Stimulated activated effector memory CD8-positive, alpha-beta T cell treated with anti-CD3 and anti-CD28 coated beads, Interleukin-12 subunit alpha, Interleukin-12 subunit beta, amount 100 ng/mL, for 72 hours (primary cell): ENCODE measurements at regions not wholly inside any gene's neighbourhood (a gene's known extent, or its start where the extent isn't known, plus 50 kb on each side); places are given as distances from the start of the nearest gene placed in this dataset.

Source experiments
- ATAC-seq: fragments of 150-1000 bp; cut with Tn5 transposase; 2 replicates; pipeline ENCODE4 v1.10.0; 2021
- DNase-seq, 2 donors: peaks; one replicate each; pipeline ENCODE4 v3.0.0; 2021 to 2022; ENCODE audit warnings: low spot score in 2 of 2
- H3K27ac Mint-ChIP-seq: one replicate; pipeline ENCODE4 v1.8.0; 2022; ENCODE audit warnings: mild to moderate bottlenecking, mixed read lengths
- H3K36me3 Mint-ChIP-seq: one replicate; pipeline ENCODE4 v1.8.0; 2022; ENCODE audit warnings: mild to moderate bottlenecking, mixed read lengths
- H3K4me1 Mint-ChIP-seq: one replicate; pipeline ENCODE4 v1.8.0; 2022; ENCODE audit warnings: mixed read lengths
- H3K4me3 Mint-ChIP-seq: one replicate; pipeline ENCODE4 v1.8.0; 2022; ENCODE audit warnings: mild to moderate bottlenecking, mixed read lengths
- H3K9me3 Mint-ChIP-seq: one replicate; pipeline ENCODE4 v1.8.0; 2022; ENCODE audit warnings: mixed read lengths

GRCh38 chr3:13718436-13718835 lies 161.4 kb downstream of the WNT7A start:
- H3K4me1 Mint-ChIP-seq, result no peaks in the 10 kb centered on the region
- H3K4me3 Mint-ChIP-seq, result no peak overlapping the region
- H3K27ac Mint-ChIP-seq, result peak overlapping the region; percentile 5
- H3K36me3 Mint-ChIP-seq, result no peaks in the 10 kb centered on the region
- DNase-seq (peak in 1 of 2 donors; percentile 43), ATAC-seq (peak; percentile 29)
- H3K9me3 Mint-ChIP-seq, result peaks cover 17% of the 10 kb centered on the region

GRCh38 chr3:13718000-13718399 lies 161.9 kb downstream of the WNT7A start:
- H3K27ac Mint-ChIP-seq, result peak overlapping the region; percentile 5
- peak; percentile 31 for ATAC-seq

GRCh38 chr3:13717222-13717895 lies 162.5 kb downstream of the WNT7A start:
- ATAC-seq, result no peak

More at GRCh38 chr3:13718000-13718399, 161.9 kb downstream of the WNT7A start:
- Mint-ChIP-seq H3K9me3 (peaks cover 21% of the 10 kb centered on the region), H3K4me1 (no peaks in the 10 kb centered on the region), H3K36me3 (no peaks in the 10 kb centered on the region), H3K4me3 (no peak overlapping the region)
- no peak for DNase-seq

GRCh38 chr3:13716540-13717221 lies 163.2 kb downstream of the WNT7A start:
- Mint-ChIP-seq H3K4me3 (no peak overlapping the region), H3K27ac (no peak overlapping the region), H3K9me3 (peaks cover 14% of the 10 kb centered on the region), H3K4me1 (no peaks in the 10 kb centered on the region), H3K36me3 (no peaks in the 10 kb centered on the region)
- DNase-seq (peak in 1 of 2 donors; percentile 22), ATAC-seq (no peak)

More at GRCh38 chr3:13717222-13717895, 162.5 kb downstream of the WNT7A start:
- no peak for DNase-seq
- H3K36me3 Mint-ChIP-seq, result no peaks in the 10 kb centered on the region
- peaks cover 15% of the 10 kb centered on the region for H3K9me3 Mint-ChIP-seq
- H3K4me3 Mint-ChIP-seq, result no peak overlapping the region
- no peaks in the 10 kb centered on the region for H3K4me1 Mint-ChIP-seq
- H3K27ac Mint-ChIP-seq, result no peak overlapping the region

- Mint-ChIP-seq H3K36me3 (no peaks in the 10 kb centered on the region), H3K4me3 (no peak overlapping the region), H3K27ac (no peak overlapping the region), H3K4me1 (no peaks in the 10 kb centered on the region), H3K9me3 (peaks cover 19% of the 10 kb centered on the region)
- DNase-seq, result peak in 1 of 2 donors; percentile 38
- ATAC-seq, result no peak
Measured at GRCh38 chr3:13715961-13716360, 163.9 kb downstream of the WNT7A start.

GRCh38 chr3:13715167-13715954 lies 164.5 kb downstream of the WNT7A start:
- no peak overlapping the region for H3K4me3 Mint-ChIP-seq
- no peak overlapping the region for H3K27ac Mint-ChIP-seq
- H3K36me3 Mint-ChIP-seq, result no peaks in the 10 kb centered on the region
- ATAC-seq (no peak), DNase-seq (peak in 1 of 2 donors; percentile 36)
- no peaks in the 10 kb centered on the region for H3K4me1 Mint-ChIP-seq
- H3K9me3 Mint-ChIP-seq, result peaks cover 19% of the 10 kb centered on the region

GRCh38 chr3:13714251-13714916 lies 165.5 kb downstream of the FBLN2 start:
- Mint-ChIP-seq H3K4me1 (no peaks in the 10 kb centered on the region), H3K27ac (no peak overlapping the region), H3K4me3 (no peak overlapping the region), H3K36me3 (no peaks in the 10 kb centered on the region), H3K9me3 (peaks cover 19% of the 10 kb centered on the region)
- ATAC-seq, result no peak
- peak in 1 of 2 donors; percentile 29 for DNase-seq

GRCh38 chr3:13713396-13713795 lies 164.5 kb downstream of the FBLN2 start:
- Mint-ChIP-seq H3K9me3 (peaks cover 25% of the 10 kb centered on the region), H3K4me1 (no peaks in the 10 kb centered on the region), H3K27ac (no peak overlapping the region), H3K36me3 (no peaks in the 10 kb centered on the region), H3K4me3 (no peak overlapping the region)
- DNase-seq (peak; percentile 0 to 10), ATAC-seq (no peak)

- no peaks in the 10 kb centered on the region for H3K4me1 Mint-ChIP-seq
- no peak overlapping the region for H3K4me3 Mint-ChIP-seq
- ATAC-seq (no peak), DNase-seq (peak; percentile 0 to 30)
- peaks cover 25% of the 10 kb centered on the region for H3K9me3 Mint-ChIP-seq
- H3K36me3 Mint-ChIP-seq, result no peaks in the 10 kb centered on the region
- no peak overlapping the region for H3K27ac Mint-ChIP-seq
Measured at GRCh38 chr3:13712682-13713180, 163.8 kb downstream of the FBLN2 start.

GRCh38 chr3:13711911-13712650 lies 163.2 kb downstream of the FBLN2 start:
- DNase-seq (peak in 1 of 2 donors; percentile 15), ATAC-seq (no peak)
- Mint-ChIP-seq H3K9me3 (peaks cover 25% of the 10 kb centered on the region), H3K4me1 (no peaks in the 10 kb centered on the region), H3K27ac (no peak overlapping the region), H3K4me3 (no peak overlapping the region), H3K36me3 (no peaks in the 10 kb centered on the region)

- H3K4me1 Mint-ChIP-seq, result no peaks in the 10 kb centered on the region
- no peaks in the 10 kb centered on the region for H3K36me3 Mint-ChIP-seq
- H3K4me3 Mint-ChIP-seq, result no peak overlapping the region
- no peak overlapping the region for H3K27ac Mint-ChIP-seq
- peak in 1 of 2 donors; percentile 45 for DNase-seq
- H3K9me3 Mint-ChIP-seq, result peaks cover 28% of the 10 kb centered on the region
- no peak for ATAC-seq
Measured at GRCh38 chr3:13710251-13710650, 161.3 kb downstream of the FBLN2 start.

- no peak overlapping the region for H3K4me3 Mint-ChIP-seq
- no peak overlapping the region for H3K27ac Mint-ChIP-seq
- ATAC-seq (no peak), DNase-seq (peak in 1 of 2 donors; percentile 37)
- H3K36me3 Mint-ChIP-seq, result no peaks in the 10 kb centered on the region
- no peaks in the 10 kb centered on the region for H3K4me1 Mint-ChIP-seq
- H3K9me3 Mint-ChIP-seq, result peaks cover 28% of the 10 kb centered on the region
Measured at GRCh38 chr3:13709706-13710105, 160.8 kb downstream of the FBLN2 start.

GRCh38 chr3:13708871-13709595 lies 160.1 kb downstream of the FBLN2 start:
- Mint-ChIP-seq H3K4me3 (no peak overlapping the region), H3K27ac (no peak overlapping the region), H3K4me1 (no peaks in the 10 kb centered on the region), H3K36me3 (no peaks in the 10 kb centered on the region), H3K9me3 (peaks cover 22% of the 10 kb centered on the region)
- ATAC-seq (no peak), DNase-seq (peak in 1 of 2 donors; percentile 28)

- peaks cover 16% of the 10 kb centered on the region for H3K9me3 Mint-ChIP-seq
- no peak overlapping the region for H3K27ac Mint-ChIP-seq
- peak in 1 of 2 donors; percentile 35 for DNase-seq
- H3K36me3 Mint-ChIP-seq, result no peaks in the 10 kb centered on the region
- no peak for ATAC-seq
- no peaks in the 10 kb centered on the region for H3K4me1 Mint-ChIP-seq
- no peak overlapping the region for H3K4me3 Mint-ChIP-seq
Measured at GRCh38 chr3:13708301-13708700, 159.4 kb downstream of the FBLN2 start.
